Upper lobe of left lung (tissue), 6 donors: ENCODE measurements at regions not wholly inside any gene's neighbourhood (a gene's known extent, or its start where the extent isn't known, plus 50 kb on each side); places are given as distances from the start of the nearest gene placed in this dataset.

Experiments
- ATAC-seq, 2 donors: fragments of 200-7000 bp; cut with Tn5 transposase; one replicate each; pipeline ENCODE4 v1.9.1; 2022; ENCODE audit warnings: mild to moderate bottlenecking in 2 of 2, moderate library complexity in 2 of 2; ENCODE audit not compliant: low FRiP score in 2 of 2
- DNase-seq, 2 donors: peaks; one replicate each; pipeline ENCODE4 v3.0.0-alpha.2; 2019 to 2020
- H3K27ac ChIP-seq, 4 donors: fragments of 200-600 bp; sonication (generic); one replicate each; pipeline ENCODE4 v1.5.1; 2016 to 2019
- H3K27me3 ChIP-seq, 4 donors: fragments of 200-600 bp; sonication (generic); one replicate each; pipeline ENCODE4 v1.5.1; 2017 to 2019
- H3K36me3 ChIP-seq, 4 donors: fragments of 200-600 bp; sonication (generic); one replicate each; pipeline ENCODE4 v1.5.1; 2016 to 2019
- H3K4me1 ChIP-seq, 4 donors: fragments of 200-600 bp; sonication (generic); one replicate each; pipeline ENCODE4 v1.5.1; 2018 to 2019
- H3K4me3 ChIP-seq, 4 donors: fragments of 200-600 bp; sonication (generic); one replicate each; pipeline ENCODE4 v1.5.1; 2017 to 2019; ENCODE audit warnings: mild to moderate bottlenecking in 2 of 4, moderate library complexity in 1 of 4
- H3K9me3 ChIP-seq, 4 donors: fragments of 200-600 bp; sonication (generic); one replicate each; pipeline ENCODE4 v1.5.1; 2018 to 2019
- CTCF ChIP-seq, 6 experiments: fragments of 450-650 bp in 4 of 6; fragments of 200-600 bp in 2 of 6; sonication (generic) in 2 of 6; IDR thresholded peaks; one replicate each; pipeline ENCODE4 v1.5.1; 2016 to 2019; ENCODE audit warnings: antibody characterized with exemption in 6 of 6
- EP300 ChIP-seq, 4 donors: sonication (generic); formaldehyde crosslinking; IDR thresholded peaks; one replicate each; pipeline ENCODE4 v1.5.1; 2017; ENCODE audit warnings: antibody characterized with exemption in 4 of 4, control low read depth in 2 of 4
- POLR2A ChIP-seq, 4 donors: fragments of 450-650 bp; IDR thresholded peaks; one replicate each; pipeline ENCODE4 v1.5.1; 2016 to 2017; ENCODE audit warnings: antibody characterized with exemption in 4 of 4, mild to moderate bottlenecking in 2 of 4
- POLR2AphosphoS5 ChIP-seq, 2 donors: sonication (generic); formaldehyde crosslinking; IDR thresholded peaks; one replicate each; pipeline ENCODE4 v1.5.1; 2017; ENCODE audit warnings: antibody characterized with exemption in 2 of 2
- WGBS, 2 donors: methylation state at CpG; one replicate each; pipeline ENCODE4 v1.1.5; 2017 to 2018; 5-methylcytosine and 5-hydroxymethylcytosine counted together
- donor health status: DM: no; HTN: no; CAD: no; lungs with moderate emphysema.
- donor health status: DM: no; HTN: yes; CAD: no; lungs with severe emphysema.

DNA sequence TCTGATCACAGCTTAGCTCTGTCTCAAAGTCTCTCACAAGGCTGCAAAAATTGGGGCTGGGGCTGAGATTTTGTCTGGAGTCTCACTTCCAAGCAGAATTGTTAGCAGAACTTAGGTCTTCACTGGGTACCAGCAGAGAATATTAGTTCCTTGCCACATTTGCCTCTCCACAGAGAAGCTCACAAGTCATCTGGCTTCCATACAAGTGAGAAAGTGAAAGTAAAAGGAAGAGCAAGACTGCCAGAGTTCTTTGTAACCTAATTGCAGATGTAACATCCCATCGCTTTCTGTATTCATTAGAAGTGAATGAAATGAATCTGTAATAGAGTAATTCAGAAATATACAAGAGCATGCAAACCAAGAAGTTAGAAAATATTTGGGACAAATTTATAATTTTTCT is 624.1 kb upstream of the GNPDA2 start:
- H3K4me1 ChIP-seq: no peaks in the 10 kb centered on the region
- DNase-seq (no peak), ATAC-seq (peak in 1 of 2 donors; percentile 56)
- H3K27ac ChIP-seq: no peak overlapping the region
- TF ChIP-seq EP300 (IDR thresholded peaks at IDR 0.05) (no peak), POLR2A (IDR thresholded peaks at IDR 0.05) (no peak), POLR2AphosphoS5 (IDR thresholded peaks at IDR 0.05) (no peak), CTCF (IDR thresholded peaks at IDR 0.05) (no peak)
- no peaks in the 10 kb centered on the region for H3K27me3 ChIP-seq
- no peaks in the 10 kb centered on the region for H3K36me3 ChIP-seq
- H3K9me3 ChIP-seq: no peaks in the 10 kb centered on the region
- 27 to 31% methylated on average over 1 of the region's 1 CpG for WGBS, 2 donors
- H3K4me3 ChIP-seq: peak overlapping the region in 2 of 4 donors; percentile 0 to 10

GRCh38 chr4:45349859-45350258 is 623.5 kb upstream of the GNPDA2 start:
- Histone ChIP-seq H3K4me3 (no peak overlapping the region), H3K4me1 (no peaks in the 10 kb centered on the region), H3K36me3 (no peaks in the 10 kb centered on the region), H3K9me3 (no peaks in the 10 kb centered on the region), H3K27ac (no peak overlapping the region), H3K27me3 (no peaks in the 10 kb centered on the region)
- 84 to 86% methylated on average over 1 of the region's 1 CpG for WGBS, 2 donors
- ATAC-seq (no peak), DNase-seq (no peak)
- no peak for TF ChIP-seq CTCF (IDR thresholded peaks at IDR 0.05)
- no peak for TF ChIP-seq POLR2A (IDR thresholded peaks at IDR 0.05)
- no peak for TF ChIP-seq EP300 (IDR thresholded peaks at IDR 0.05)
- TF ChIP-seq POLR2AphosphoS5 (IDR thresholded peaks at IDR 0.05): no peak

DNA sequence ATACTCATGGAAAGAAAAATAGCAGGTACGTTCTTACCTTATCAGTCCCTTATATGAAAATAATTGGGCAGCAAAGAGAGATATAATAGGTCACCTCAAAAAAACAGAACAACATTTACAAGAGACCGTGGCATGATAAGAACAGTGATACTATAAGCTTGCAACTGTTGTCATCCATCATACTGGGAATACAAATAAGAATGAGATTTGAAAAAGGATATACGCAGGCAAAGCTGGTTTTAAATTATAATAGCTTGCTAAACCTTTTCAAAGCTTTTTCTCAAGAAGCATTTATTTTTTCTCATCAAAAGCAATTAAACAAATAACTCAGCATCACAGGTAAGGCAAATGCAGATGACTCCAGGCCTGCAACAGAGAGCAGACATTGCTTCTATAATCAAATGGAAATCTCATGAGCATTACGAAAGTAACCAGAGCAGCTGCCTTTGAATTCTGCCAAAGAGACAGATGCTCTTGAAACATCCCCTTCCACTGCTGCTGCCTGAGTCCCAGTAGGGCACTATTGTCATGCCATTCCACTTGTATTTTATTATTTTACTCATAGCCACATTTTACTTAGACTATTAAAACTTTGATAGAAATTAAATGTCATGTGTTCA is 620.6 kb upstream of the GNPDA2 start:
- no peaks in the 10 kb centered on the region for H3K9me3 ChIP-seq
- no peaks in the 10 kb centered on the region for H3K27me3 ChIP-seq
- DNase-seq (no peak), ATAC-seq (no peak)
- 65 to 69% methylated on average over 4 of the region's 4 CpGs for WGBS, 2 donors
- H3K4me3 ChIP-seq: no peak overlapping the region
- H3K4me1 ChIP-seq: no peaks in the 10 kb centered on the region
- no peak overlapping the region for H3K27ac ChIP-seq
- no peaks in the 10 kb centered on the region for H3K36me3 ChIP-seq
- TF ChIP-seq CTCF (IDR thresholded peaks at IDR 0.05): no peak
- no peak for TF ChIP-seq EP300 (IDR thresholded peaks at IDR 0.05)
- no peak for TF ChIP-seq POLR2A (IDR thresholded peaks at IDR 0.05)
- TF ChIP-seq POLR2AphosphoS5 (IDR thresholded peaks at IDR 0.05): no peak

GRCh38 chr4:45345558-45345957 is 619.2 kb upstream of the GNPDA2 start:
- DNase-seq: no peak
- ATAC-seq: no peak
- WGBS, 2 donors: 59 to 66% methylated on average over 5 of the region's 5 CpGs
- Histone ChIP-seq H3K9me3 (no peaks in the 10 kb centered on the region), H3K36me3 (no peaks in the 10 kb centered on the region), H3K4me1 (no peaks in the 10 kb centered on the region), H3K27me3 (no peaks in the 10 kb centered on the region), H3K4me3 (no peak overlapping the region), H3K27ac (no peak overlapping the region)
- TF ChIP-seq EP300 (IDR thresholded peaks at IDR 0.05): no peak
- no peak for TF ChIP-seq POLR2AphosphoS5 (IDR thresholded peaks at IDR 0.05)
- TF ChIP-seq POLR2A (IDR thresholded peaks at IDR 0.05): no peak
- no peak for TF ChIP-seq CTCF (IDR thresholded peaks at IDR 0.05)

DNA sequence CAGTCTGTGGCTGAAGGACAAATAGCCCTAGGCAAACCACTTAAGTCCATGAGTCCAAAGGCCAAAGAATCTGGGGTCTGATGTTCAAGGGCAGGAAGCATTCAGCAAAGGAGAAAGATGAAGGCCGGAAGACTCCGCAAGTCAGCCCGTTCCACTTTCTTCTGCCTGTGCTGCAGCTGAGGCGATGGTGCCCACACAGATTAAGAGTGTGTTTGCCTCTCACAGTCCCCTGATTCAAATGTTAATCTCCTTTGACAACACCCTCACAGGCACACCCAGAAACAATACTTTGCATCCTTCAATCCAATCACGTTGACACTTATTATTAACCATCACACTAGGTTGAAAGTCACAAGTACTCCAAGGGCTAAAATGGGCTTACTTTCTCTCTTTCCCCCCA is 605.4 kb upstream of the GNPDA2 start:
- no peaks in the 10 kb centered on the region for H3K9me3 ChIP-seq
- TF ChIP-seq CTCF (IDR thresholded peaks at IDR 0.05) (no peak), EP300 (IDR thresholded peaks at IDR 0.05) (no peak), POLR2AphosphoS5 (IDR thresholded peaks at IDR 0.05) (no peak), POLR2A (IDR thresholded peaks at IDR 0.05) (no peak)
- no peak overlapping the region for H3K4me3 ChIP-seq
- H3K27me3 ChIP-seq: no peaks in the 10 kb centered on the region
- no peak overlapping the region for H3K27ac ChIP-seq
- ATAC-seq: no peak
- no peak for DNase-seq
- no peaks in the 10 kb centered on the region for H3K4me1 ChIP-seq
- no peaks in the 10 kb centered on the region for H3K36me3 ChIP-seq
- WGBS, 2 donors: 78 to 89% methylated on average over 5 of the region's 5 CpGs
